ENCODE measurements at regions not wholly inside any gene's neighbourhood (a gene's known extent, or its start where the extent isn't known, plus 50 kb on each side); places are given as distances from the start of the nearest gene placed in this dataset.

DNA sequence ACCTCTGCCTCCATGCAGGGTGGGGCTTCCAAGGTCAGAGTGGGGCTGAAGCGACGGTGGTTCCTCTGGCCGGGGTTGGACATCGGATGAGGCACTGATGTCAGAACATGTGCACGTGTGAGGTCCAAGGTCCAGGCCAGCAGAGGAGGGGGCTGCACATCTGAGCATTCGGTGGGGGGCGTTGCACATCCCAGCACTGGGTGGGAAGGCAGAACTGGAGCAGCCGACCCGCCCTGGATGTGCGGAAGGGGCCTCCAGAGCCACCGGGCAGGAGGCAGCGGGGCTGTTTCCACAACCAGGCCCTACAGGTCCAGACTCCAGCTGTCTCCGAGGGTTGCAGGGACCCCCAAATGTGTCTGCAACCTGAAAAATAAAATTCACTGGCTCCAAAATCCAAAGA is 271.0 kb downstream of the CTTN start:
- WGBS, 2 donors: 63 to 80% methylated on average over 13 of the region's 13 CpGs
- H3K27ac ChIP-seq: no peak overlapping the region
- no peaks in the 10 kb centered on the region for H3K4me1 ChIP-seq
- H3K4me3 ChIP-seq: no peak overlapping the region
- peaks cover 0 to 6% of the 10 kb centered on the region in 2 donors for H3K27me3 ChIP-seq
- H3K36me3 ChIP-seq: no peaks in the 10 kb centered on the region
- DNase-seq (ENCODE audit: low spot score in 2 of 2): no peak
- H3K9me3 ChIP-seq: no peaks in the 10 kb centered on the region
- TF ChIP-seq EP300 (IDR thresholded peaks at IDR 0.05): no peak
- TF ChIP-seq POLR2A (IDR thresholded peaks at IDR 0.05): no peak
- TF ChIP-seq, protein P1, sequence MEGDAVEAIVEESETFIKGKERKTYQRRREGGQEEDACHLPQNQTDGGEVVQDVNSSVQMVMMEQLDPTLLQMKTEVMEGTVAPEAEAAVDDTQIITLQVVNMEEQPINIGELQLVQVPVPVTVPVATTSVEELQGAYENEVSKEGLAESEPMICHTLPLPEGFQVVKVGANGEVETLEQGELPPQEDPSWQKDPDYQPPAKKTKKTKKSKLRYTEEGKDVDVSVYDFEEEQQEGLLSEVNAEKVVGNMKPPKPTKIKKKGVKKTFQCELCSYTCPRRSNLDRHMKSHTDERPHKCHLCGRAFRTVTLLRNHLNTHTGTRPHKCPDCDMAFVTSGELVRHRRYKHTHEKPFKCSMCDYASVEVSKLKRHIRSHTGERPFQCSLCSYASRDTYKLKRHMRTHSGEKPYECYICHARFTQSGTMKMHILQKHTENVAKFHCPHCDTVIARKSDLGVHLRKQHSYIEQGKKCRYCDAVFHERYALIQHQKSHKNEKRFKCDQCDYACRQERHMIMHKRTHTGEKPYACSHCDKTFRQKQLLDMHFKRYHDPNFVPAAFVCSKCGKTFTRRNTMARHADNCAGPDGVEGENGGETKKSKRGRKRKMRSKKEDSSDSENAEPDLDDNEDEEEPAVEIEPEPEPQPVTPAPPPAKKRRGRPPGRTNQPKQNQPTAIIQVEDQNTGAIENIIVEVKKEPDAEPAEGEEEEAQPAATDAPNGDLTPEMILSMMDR (IDR thresholded peaks at IDR 0.05): no peak

DNA sequence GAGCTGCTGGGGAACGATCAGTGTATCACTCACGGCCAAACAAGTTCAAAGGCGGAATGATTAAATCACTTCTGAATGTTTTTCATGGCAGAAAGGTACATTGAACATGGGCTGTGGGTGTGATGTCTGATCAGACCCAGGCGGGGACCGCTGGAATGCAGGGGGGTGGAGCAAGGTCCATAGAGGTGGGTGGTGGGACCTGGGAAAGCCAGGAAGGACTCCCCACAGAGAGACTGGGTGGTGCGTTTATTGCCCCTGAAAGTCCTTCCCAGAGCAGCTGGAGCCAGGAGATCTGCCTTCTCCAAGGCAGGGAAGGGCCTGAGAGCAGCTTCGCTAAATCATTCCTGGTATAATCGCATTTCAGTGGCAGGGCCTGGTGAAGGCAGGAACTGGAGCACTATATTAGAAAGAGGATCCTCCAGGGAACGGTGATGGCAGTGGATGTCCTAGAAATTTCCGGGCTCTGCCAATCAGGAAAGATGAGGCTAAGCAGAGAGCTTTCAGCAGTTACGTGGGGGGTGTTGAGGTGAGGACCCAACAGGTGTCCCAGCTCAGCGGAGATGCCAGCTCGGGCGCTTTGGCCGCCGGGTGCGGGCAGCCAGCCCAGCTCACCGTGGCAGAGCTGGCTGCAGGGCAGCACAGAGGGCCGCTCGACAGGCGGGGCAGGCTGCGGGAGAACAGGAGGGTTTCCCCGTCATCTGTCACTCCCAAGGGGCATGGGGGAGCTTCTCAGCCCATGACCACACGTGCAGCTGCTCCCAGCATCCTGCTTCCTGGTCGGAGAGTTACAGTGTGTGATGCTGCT is 271.7 kb downstream of the CTTN start:
- WGBS, 2 donors: 74 to 84% methylated on average over 18 to 25 of the region's 25 CpGs
- Histone ChIP-seq H3K4me3 (no peak overlapping the region), H3K27me3 (no peaks in the 10 kb centered on the region), H3K4me1 (no peaks in the 10 kb centered on the region), H3K36me3 (no peaks in the 10 kb centered on the region), H3K9me3 (no peaks in the 10 kb centered on the region), H3K27ac (no peak overlapping the region)
- no peak for DNase-seq (ENCODE audit: low spot score in 2 of 2)
- no peak for TF ChIP-seq POLR2A (IDR thresholded peaks at IDR 0.05)
- TF ChIP-seq EP300 (IDR thresholded peaks at IDR 0.05): no peak
- TF ChIP-seq, protein P1 (IDR thresholded peaks at IDR 0.05): no peak

DNA sequence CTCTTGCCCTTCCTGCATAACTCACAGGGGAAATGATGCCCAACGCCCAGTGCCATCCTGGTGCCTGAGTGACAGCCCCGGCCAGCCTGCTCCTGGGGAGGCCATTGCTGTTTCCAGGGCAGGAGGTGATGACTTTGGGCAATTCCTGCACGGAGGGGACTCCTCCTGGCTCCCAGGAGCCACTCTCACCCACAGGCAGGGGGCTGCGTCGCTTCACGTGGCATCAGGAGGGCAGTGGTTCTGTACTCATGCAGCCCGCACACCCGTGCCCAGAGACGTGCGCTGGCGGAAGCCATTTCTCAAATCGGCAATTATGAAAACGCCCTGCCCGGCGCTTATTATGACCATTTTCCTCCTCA is 272.3 kb downstream of the CTTN start:
- H3K27ac ChIP-seq: no peak overlapping the region
- H3K36me3 ChIP-seq: no peaks in the 10 kb centered on the region
- no peaks in the 10 kb centered on the region for H3K27me3 ChIP-seq
- no peak for DNase-seq (ENCODE audit: low spot score in 2 of 2)
- TF ChIP-seq EP300 (IDR thresholded peaks at IDR 0.05) (no peak), POLR2A (IDR thresholded peaks at IDR 0.05) (no peak)
- TF ChIP-seq, protein P1 (IDR thresholded peaks at IDR 0.05): no peak
- WGBS, 2 donors: 82 to 83% methylated on average over 13 to 14 of the region's 15 CpGs
- no peaks in the 10 kb centered on the region for H3K9me3 ChIP-seq
- H3K4me3 ChIP-seq: no peak overlapping the region
- no peaks in the 10 kb centered on the region for H3K4me1 ChIP-seq

DNA sequence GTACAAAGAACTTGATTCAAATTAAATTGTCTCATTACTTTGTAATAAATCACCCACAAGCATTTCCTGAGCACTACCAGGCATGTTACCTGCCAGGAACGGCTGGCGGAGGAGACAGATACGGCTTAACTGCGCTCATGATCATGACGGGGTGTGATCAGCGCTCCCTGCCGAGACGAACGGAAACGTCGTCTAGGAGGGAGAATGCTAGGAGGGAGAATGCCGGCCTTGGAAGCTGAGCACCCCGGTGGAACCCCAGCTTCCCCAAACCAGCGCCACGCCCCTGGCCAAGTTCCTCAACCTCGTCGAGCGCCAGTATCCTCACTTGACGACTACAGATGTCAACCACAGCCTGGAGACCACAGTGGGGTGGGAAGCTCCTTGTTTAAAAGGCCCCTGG is 272.8 kb downstream of the CTTN start:
- Histone ChIP-seq H3K4me1 (no peaks in the 10 kb centered on the region), H3K27ac (no peak overlapping the region), H3K9me3 (no peaks in the 10 kb centered on the region), H3K4me3 (no peak overlapping the region), H3K36me3 (no peaks in the 10 kb centered on the region), H3K27me3 (no peaks in the 10 kb centered on the region)
- no peak for DNase-seq (ENCODE audit: low spot score in 2 of 2)
- 21 to 31% methylated on average over 15 to 19 of the region's 19 CpGs for WGBS, 2 donors
- no peak for TF ChIP-seq POLR2A (IDR thresholded peaks at IDR 0.05)
- TF ChIP-seq EP300 (IDR thresholded peaks at IDR 0.05): no peak

DNA sequence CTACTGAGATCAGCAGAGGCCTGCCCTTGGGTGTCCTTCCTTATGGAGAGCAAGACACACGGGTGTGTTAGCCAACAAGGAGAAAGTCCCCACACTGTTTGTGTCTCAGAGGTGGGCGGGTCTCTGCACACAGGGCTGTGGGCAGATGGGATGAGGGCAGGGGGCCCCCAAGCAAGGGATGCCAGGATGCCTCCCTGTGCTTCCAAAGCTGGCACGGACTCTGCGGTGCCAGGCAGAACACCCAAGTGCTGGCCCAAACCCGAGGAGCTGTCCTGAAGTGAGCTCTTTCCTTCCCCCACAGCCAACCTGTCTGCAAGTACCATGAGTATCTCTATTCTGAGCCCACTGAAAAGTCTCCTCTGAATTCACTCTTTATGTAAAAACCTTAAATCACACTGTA is 273.3 kb downstream of the CTTN start:
- Histone ChIP-seq H3K36me3 (no peaks in the 10 kb centered on the region), H3K27me3 (no peaks in the 10 kb centered on the region), H3K4me3 (no peak overlapping the region), H3K27ac (no peak overlapping the region), H3K9me3 (no peaks in the 10 kb centered on the region), H3K4me1 (no peaks in the 10 kb centered on the region)
- no peak for TF ChIP-seq POLR2A (IDR thresholded peaks at IDR 0.05)
- no peak for TF ChIP-seq EP300 (IDR thresholded peaks at IDR 0.05)
- TF ChIP-seq, protein P1 (IDR thresholded peaks at IDR 0.05): no peak
- no peak for DNase-seq (ENCODE audit: low spot score in 2 of 2)
- WGBS, 2 donors: 65 to 72% methylated on average over 5 of the region's 5 CpGs
